Thoracic aorta (tissue), 2 donors: ENCODE measurements at regions not wholly inside any gene's neighbourhood (a gene's known extent, or its start where the extent isn't known, plus 50 kb on each side); places are given as distances from the start of the nearest gene placed in this dataset.
A peak's percentile ranks its signal among the peaks of the same experiment; 100 is the strongest.

ENCODE experiments used
- ATAC-seq: fragments of 150-250 bp; one replicate; pipeline ENCODE4 v1.8.0; 2017; ENCODE audit warnings: low read depth; ENCODE audit not compliant: insufficient number of reproducible peaks, low FRiP score
- DNase-seq: peaks from one replicate; pipeline ENCODE4 v3.0.0-alpha.2; 2020; ENCODE audit warnings: low spot score
- H3K27ac ChIP-seq, 2 donors: fragments of 200-600 bp; sonication (generic); 1 replicate in 1 of 2; 2 replicates in 1 of 2; pipeline ENCODE4 v1.5.1; 2016; ENCODE audit warnings: mild to moderate bottlenecking in 2 of 2, moderate library complexity in 2 of 2
- H3K27me3 ChIP-seq: fragments of 200-600 bp; sonication (generic); replicated peaks from 2 replicates; pipeline ENCODE4 v1.6.0; 2016; ENCODE audit warnings: mild to moderate bottlenecking; ENCODE audit not compliant: insufficient read depth
- H3K36me3 ChIP-seq: fragments of 200-600 bp; sonication (generic); one replicate; pipeline ENCODE4 v1.5.1; 2016
- H3K4me1 ChIP-seq, 2 donors: fragments of 200-600 bp; sonication (generic); 1 replicate in 1 of 2; 2 replicates in 1 of 2; pipeline versions ENCODE4 v1.5.1 to v1.6.0; 2016; ENCODE audit warnings: low read depth in 2 of 2, mild to moderate bottlenecking in 1 of 2; ENCODE audit not compliant: control insufficient read depth in 1 of 2
- H3K4me3 ChIP-seq: fragments of 200-600 bp; sonication (generic); 2 replicates; pipeline ENCODE4 v1.5.1; 2016; ENCODE audit warnings: mild to moderate bottlenecking
- H3K9me3 ChIP-seq: fragments of 200-600 bp; sonication (generic); 2 replicates; pipeline ENCODE4 v1.5.1; 2016
- CTCF ChIP-seq: fragments of 200-600 bp; sonication (generic); IDR thresholded peaks from one replicate; pipeline ENCODE4 v1.5.1; 2019; ENCODE audit warnings: antibody characterized with exemption

- no peak for DNase-seq
- peak; percentile 27 for ATAC-seq
- Histone ChIP-seq H3K27me3 (no peaks in the 10 kb centered on the region), H3K27ac (no peak overlapping the region), H3K9me3 (no peaks in the 10 kb centered on the region), H3K4me1 (no peaks in the 10 kb centered on the region), H3K4me3 (no peak overlapping the region), H3K36me3 (no peaks in the 10 kb centered on the region)
- TF ChIP-seq CTCF = no peak
Measured at GRCh38 chr7:120053390-120053961, 219.5 kb upstream of the KCND2 start.

GRCh38 chr7:120054376-120055100 lies 218.4 kb upstream of the KCND2 start:
- Histone ChIP-seq H3K9me3 (no peaks in the 10 kb centered on the region), H3K4me3 (no peak overlapping the region), H3K36me3 (no peaks in the 10 kb centered on the region), H3K4me1 (no peaks in the 10 kb centered on the region), H3K27ac (no peak overlapping the region), H3K27me3 (no peaks in the 10 kb centered on the region)
- DNase-seq = no peak
- ATAC-seq = no peak
- TF ChIP-seq CTCF = no peak

DNA sequence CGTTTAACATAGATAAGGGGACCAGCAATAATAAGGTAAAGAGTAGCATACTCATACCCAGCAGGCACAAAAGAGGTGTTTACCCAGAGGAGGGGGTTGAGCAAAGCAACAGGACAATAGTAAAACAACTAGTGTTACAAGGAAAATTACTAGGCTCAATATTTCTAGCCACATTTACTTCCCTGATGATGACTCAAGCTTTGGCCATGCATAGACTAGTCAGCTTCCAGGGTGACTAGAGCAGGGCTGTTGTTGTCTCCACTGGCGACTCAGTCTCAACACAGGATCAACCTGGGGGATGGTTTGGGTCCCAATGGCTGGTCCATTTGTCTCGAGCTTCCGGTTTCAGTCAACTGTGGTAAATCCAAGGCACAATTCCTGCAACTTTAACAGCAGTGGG lies 217.7 kb upstream of the KCND2 start:
- DNase-seq (no peak), ATAC-seq (no peak)
- Histone ChIP-seq H3K9me3 (no peaks in the 10 kb centered on the region), H3K27me3 (no peaks in the 10 kb centered on the region), H3K27ac (no peak overlapping the region), H3K4me1 (no peaks in the 10 kb centered on the region), H3K36me3 (no peaks in the 10 kb centered on the region), H3K4me3 (no peak overlapping the region)
- TF ChIP-seq CTCF = no peak

DNA sequence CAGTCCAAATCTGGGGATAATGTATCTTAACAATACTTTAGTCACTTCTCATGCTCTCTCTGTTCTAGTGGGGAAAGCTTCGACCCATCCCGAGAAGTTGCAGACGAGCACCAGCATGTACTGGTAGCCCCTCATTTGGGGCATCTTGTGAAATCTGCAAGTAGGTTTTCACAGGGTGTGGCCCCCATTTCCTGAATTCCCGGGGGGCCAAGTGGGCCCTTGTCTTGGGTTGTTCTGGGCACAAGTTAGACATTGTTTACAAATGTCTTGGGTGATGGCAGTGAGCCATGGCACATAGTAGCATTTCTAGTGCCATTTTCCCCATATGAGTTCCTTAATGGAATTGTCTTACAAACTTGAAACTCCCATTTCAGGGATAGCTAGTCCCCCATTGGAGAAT lies 216.7 kb upstream of the KCND2 start:
- ATAC-seq = no peak
- Histone ChIP-seq H3K36me3 (no peaks in the 10 kb centered on the region), H3K9me3 (no peaks in the 10 kb centered on the region), H3K4me3 (no peak overlapping the region), H3K27me3 (no peaks in the 10 kb centered on the region), H3K27ac (no peak overlapping the region), H3K4me1 (no peaks in the 10 kb centered on the region)
- DNase-seq = no peak
- no peak for TF ChIP-seq CTCF

DNA sequence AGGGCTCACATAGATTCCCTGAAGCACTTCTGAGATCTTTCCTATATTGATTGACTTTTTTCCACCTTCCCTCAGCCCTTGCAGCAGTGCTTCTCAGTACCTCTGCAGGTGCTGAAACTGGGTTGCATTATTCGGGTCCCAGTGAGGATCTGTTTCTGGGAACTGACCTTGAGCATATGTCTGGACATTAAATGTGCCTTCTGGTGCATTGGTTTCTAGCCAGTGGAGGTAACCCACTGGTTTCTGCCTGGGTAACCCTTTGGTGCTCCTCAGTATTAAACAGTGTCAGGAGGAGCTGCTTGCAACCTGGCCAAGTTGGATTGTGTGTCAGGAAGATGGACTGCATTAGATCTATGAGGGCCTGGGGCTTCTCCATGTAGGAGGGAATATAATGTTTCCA lies 213.3 kb upstream of the KCND2 start:
- TF ChIP-seq CTCF = no peak
- ATAC-seq (no peak), DNase-seq (no peak)
- H3K27ac ChIP-seq = no peak overlapping the region
- no peak overlapping the region for H3K4me3 ChIP-seq
- no peaks in the 10 kb centered on the region for H3K4me1 ChIP-seq
- H3K36me3 ChIP-seq = no peaks in the 10 kb centered on the region
- H3K27me3 ChIP-seq = no peaks in the 10 kb centered on the region
- no peaks in the 10 kb centered on the region for H3K9me3 ChIP-seq
